Lung microvascular endothelial cell (primary cell): ENCODE measurements at regions not wholly inside any gene's neighbourhood (a gene's known extent, or its start where the extent isn't known, plus 50 kb on each side); places are given as distances from the start of the nearest gene placed in this dataset.
A peak's percentile ranks its signal among the peaks of the same experiment; 100 is the strongest.
"Not testable (repeated sequence)": the region's sequence is repeated elsewhere in the genome, so short reads cannot be mapped to it uniquely, and the experiment has no call there.

Experiments used
- DNase-seq, 2 donors: peaks; one replicate each; pipeline versions ENCODE4 v3.0.0 to v3.0.0-alpha.2; 2010; ENCODE audit warnings: low read depth in 2 of 2

DNA sequence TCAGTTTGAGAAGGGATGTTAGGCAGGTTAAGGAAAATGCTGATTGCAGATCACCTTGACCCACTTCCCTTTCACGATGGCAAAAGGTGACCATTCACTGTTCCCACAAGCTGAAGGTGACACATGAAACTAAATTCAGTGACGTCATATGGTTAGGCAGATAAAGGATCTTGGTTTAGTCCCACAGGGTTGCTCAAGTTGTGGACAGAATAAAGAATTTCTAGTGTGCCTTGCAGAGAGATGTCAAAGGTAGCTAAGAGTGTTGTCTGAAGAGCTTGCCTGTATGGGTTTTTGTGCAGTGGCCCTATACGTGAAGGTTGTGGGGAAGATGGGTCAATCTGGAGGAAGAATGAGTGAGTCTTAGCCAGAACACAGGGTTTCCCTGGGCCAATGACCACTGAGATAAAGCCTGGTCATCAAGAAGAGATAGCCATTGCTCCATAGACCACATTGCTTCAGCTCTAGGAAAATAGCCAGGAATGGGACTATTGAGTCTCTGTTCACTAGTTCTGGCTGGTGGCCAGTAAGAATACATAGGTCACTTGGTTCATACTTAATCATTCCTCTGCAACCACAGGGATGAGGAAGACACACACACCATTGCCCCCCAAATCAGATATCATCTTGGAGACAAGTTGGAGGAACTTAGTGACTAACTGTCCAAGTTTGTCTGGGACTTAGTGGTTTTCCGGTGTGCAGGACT lies 148.5 kb upstream of the ATXN1 start:
- peak in 1 of 2 donors; percentile 28 for DNase-seq

DNA sequence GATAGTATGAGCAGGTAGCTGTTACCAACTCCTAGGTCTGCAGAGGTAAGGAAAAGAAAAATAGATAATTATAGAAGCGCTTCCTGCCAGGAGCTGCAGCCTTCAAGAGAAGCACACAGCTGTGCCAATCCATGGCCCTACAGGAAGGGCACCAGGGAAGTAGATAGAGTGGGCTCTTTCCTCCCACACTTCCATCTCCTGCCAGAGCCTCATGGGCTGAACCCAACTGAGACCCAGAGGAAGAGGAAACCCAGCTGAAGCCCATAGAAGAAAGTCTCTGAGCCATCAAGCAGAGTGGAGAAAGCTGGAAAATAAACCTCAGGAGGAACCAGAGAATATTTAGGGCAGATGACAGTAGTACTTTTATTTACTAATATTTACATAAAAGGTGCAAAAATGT lies 146.7 kb upstream of the ATXN1 start:
- no peak for DNase-seq

DNA sequence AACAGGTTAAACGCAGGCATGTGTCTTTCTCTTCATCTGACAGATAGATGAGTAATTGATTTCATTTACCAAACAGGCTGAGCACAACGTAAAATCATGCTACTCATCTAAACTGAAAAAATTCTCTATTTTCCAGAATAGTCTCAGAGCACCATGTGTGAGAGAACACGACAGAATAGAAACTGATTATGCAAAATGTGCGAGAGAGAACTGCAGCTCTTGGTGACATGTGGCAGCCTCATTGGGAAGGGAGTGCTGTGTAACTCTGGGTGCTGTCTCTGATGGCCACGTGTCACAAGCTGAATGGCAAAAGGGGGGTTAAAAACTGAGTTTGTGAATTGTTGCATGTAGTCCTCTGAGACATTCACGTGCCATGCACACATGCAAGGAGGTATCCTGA lies 143.7 kb upstream of the ATXN1 start:
- no peak for DNase-seq

DNA sequence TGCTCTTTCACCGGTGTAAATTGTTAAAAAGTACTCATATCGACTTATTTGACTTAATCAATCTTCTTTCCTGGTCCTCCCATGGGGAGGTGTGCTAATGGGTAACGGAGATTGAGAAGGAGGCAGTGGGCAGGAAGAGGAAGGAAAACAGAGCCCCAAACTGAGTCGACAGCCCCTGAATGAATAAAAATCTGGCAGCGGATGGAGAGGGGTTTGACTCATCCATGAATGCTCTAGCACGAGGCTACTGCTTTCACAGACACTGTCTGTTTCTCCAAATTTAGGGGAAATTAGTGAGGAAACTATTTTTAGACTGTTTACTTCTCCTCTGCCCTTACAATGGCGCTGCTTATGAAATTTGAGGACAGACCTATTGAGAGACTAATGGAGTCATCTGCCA lies 142.2 kb upstream of the ATXN1 start:
- no peak for DNase-seq

DNA sequence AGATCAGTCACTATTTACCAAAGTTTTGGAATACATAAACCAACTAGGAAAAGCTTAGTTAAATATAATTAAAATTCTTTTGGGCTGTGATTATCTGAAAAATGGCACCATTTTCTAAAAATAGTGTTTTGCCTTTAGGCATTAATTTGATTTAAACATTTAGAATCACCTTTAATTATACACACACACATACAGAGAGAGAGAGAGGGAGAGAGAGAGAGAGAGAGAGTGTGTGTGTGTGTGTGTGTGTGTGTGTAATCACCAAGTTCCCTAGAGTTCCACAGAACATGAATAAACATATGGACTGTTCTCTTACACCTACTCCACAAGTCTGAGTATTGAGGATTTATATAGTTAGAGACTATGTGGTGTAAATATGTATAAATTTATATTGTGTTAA lies 141.2 kb upstream of the ATXN1 start:
- DNase-seq: no peak

DNA sequence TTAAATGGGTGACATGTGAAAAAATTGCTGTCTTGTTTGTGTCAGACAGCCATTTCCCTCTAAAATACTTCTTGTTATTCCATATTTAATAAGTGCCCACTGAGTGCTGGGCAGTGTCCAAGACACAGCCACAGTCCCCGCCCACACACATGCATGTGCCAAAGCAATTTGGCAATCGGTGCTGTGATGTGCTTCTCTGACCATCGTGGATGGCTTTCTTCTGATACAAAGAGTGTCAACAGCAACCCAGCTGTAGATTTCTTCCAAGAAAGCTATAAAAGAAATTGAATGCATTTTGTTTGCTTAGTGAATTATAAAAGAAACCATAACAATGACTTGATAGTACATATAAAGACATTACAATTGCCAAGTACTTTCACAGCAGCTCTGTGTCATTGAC lies 140.5 kb upstream of the ATXN1 start:
- DNase-seq: peak; percentile 7 to 20

DNA sequence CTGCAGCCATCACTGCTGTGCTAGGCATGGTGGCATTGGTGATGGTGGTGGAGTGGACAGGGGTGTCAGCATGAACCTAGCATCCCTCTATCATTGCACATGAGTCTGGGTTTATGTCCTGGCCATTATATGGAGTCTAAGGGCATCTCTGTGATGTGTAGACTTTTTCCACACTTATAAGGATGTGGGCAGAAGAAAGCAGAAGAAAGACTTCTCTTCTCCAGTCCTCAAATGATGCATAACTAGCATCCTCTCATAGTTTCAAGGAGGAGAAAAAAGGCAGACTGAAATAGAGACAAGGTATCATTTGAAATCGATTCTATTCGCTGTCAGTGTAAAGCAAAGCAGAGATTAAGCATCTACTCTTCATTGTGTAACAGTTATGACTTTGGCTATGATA lies 140.0 kb upstream of the ATXN1 start:
- DNase-seq: no peak

DNA sequence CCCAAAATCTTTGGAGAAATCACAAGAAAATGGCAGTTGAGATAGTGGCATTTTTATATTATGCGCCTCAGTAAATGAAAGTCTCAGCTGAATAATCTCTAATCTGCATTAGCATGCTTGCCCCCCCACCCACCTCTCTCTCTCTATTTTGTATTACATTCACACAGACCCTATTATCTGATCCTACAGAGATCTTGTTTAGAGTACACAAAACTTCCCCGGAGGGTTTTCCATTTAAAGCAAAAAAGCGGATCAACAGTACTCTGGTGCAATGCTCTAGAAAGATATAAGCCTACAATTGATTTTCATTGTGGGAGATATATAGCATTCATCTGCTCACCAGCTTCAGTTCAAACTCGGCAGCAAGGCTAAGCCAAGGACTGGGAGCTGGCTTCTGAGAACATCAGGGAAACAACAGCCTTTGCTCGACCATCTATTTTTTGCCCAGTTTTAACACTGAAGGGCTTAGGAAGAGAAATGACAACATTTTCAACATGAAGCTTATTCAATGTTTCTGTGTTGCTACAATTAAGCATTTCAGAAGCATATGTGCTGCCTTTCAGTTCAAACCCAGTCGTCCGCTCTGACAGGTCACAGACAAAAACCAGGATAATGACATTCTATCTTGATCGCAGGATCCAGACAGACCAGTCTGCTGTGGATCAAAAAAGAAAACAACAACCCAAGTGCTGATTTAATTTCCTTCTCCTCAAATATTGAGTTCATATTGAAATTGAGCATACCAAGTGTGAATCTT lies 137.6 kb upstream of the ATXN1 start:
- no peak for DNase-seq

- no peak for DNase-seq
Measured at GRCh38 chr6:16897669-16898068, 136.4 kb upstream of the ATXN1 start.

DNA sequence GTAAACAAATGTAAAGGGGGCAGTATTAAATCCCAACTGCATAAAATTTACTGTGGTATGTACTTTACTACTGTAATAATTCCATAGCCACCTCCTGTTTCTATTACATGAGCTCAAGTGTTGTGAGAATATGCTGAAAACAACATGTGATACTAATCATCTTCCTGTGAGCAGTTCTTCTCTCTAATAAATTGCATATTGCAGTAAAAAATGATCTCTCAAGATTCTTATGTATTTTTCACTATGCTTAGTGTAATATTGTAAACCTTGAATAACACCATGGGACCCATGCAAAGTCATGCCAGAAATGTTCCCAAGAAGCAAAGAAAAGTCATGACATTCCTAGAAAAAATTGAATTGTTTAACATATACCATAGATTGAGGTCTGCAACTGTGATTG lies 133.0 kb upstream of the ATXN1 start:
- DNase-seq: no peak

- DNase-seq: not testable (repeated sequence)
Measured at GRCh38 chr6:16891110-16891509, 129.8 kb upstream of the ATXN1 start.

- no peak for DNase-seq
Measured at GRCh38 chr6:16885411-16886160, 124.3 kb upstream of the ATXN1 start.

GRCh38 chr6:16884526-16884925 lies 123.3 kb upstream of the ATXN1 start:
- no peak for DNase-seq

- no peak for DNase-seq
Measured at GRCh38 chr6:16883414-16883813, 122.2 kb upstream of the ATXN1 start.

- DNase-seq: no peak
Measured at GRCh38 chr6:16882230-16882629, 121.0 kb upstream of the ATXN1 start.

DNA sequence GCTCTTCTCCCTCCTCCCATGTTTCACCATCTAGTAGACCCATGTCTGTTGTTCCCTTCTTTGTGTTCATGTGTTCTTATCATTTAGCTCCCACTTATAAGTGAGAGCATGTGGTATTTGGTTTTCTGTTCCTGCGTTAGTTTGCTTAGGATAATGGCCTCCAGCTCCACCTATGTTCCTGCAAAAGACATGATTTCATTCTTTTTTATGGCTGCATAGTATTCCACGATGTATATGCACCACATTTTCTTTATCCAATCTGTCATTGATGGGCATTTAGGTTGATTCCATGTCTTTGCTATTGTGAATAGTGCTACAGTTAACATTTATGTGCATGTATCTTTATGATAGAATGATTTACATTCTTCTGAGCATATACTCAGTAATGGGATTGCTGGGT lies 115.6 kb upstream of the ATXN1 start:
- not testable (repeated sequence) for DNase-seq

- DNase-seq: no peak
Measured at GRCh38 chr6:16876201-16876600, 114.9 kb upstream of the ATXN1 start.

- no peak for DNase-seq
Measured at GRCh38 chr6:16873698-16874097, 112.4 kb upstream of the ATXN1 start.

DNA sequence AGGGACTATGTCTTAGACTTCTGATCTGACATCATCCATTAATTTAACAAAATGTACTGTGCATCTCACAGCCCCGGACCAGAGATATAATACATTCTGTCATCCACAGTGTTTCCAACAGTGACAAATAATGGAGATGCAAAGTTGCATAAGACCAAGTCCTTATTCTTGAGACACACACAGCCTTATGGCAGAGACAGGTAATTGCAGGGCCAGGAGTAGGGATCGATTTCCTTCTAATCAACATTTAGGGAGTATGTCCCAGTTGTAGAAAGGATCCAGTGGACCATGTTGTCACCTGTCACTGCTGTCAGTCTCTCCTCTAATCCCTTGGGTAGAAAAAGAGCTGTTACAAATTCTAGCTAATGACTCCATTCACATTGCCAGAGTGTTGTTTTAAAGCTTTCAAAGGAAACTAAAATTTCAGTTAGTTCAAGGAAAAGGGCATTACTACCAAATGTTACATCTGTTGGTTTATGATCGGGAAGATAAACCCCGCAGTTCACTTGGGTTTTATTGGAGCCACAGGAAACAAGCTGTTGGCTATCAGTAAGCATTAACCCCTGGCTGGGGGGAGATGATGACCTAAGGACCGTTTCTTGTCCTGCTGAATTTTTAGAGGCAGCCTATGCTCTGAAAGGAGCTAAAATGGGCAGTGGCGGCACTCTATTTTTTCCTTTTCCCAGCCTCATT lies 111.4 kb upstream of the ATXN1 start:
- no peak for DNase-seq

DNA sequence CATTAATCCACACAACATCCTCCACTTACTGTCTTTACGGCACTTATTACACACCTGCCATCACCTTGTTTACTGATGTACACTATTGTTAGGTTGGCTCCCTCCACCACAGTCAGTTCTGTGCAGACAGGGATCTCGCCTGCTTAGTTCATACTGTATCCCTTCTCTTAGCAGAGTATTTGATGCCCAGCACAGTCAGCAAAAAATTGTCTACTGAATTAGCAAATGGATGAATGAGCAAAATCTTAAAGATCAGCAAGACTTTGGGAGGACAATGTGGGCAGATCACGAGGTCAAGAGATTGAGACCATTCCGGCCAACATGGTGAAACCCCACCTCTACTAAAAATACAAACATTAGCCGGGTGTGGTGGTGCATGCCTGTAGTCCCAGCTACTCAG lies 109.8 kb upstream of the ATXN1 start:
- DNase-seq: no peak

GRCh38 chr6:16868968-16869367 lies 107.7 kb upstream of the ATXN1 start:
- DNase-seq: no peak
